GM23338 (cell line): ENCODE measurements at regions not wholly inside any gene's neighbourhood (a gene's known extent, or its start where the extent isn't known, plus 50 kb on each side); places are given as distances from the start of the nearest gene placed in this dataset.

ENCODE experiments used
- CTCF ChIP-seq, 2 experiments: fragments of 200-600 bp in 1 of 2; sonication (generic) in 1 of 2; conservative IDR thresholded peaks; 2 replicates each; pipeline versions ENCODE4 v1.5.1 to v1.6.1; 2016 to 2017; ENCODE audit warnings: antibody characterized with exemption in 2 of 2, low read depth in 2 of 2, mild to moderate bottlenecking in 2 of 2, moderate library complexity in 1 of 2
- EZH2phosphoT487 ChIP-seq: fragments of 200-600 bp; sonication (generic); IDR thresholded peaks from one replicate; pipeline ENCODE4 v1.8.1; 2018; ENCODE audit warnings: antibody characterized with exemption; ENCODE audit not compliant: unreplicated experiment
- REST ChIP-seq: IDR thresholded peaks from one replicate; pipeline ENCODE4 v1.6.1; 2018; ENCODE audit warnings: antibody characterized with exemption; ENCODE audit not compliant: unreplicated experiment

DNA sequence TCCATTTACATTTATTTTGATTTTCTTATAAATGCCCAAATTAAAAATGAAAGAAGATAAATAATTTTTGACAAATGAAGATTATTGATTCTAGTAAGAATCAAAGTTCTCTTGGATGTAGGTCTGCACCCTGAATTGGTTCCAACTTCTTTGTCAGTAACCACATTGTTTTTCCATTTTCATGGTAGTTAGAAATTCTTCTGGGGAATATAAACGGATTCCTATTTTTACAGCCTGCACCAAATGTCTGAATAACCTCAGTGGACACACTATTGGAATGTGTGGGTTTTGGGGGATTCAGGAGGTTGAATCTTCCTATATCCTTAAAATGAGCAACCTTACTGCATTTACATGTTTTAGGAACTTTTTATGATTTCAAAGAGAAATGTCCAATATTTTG lies 1085.3 kb upstream of the MAP3K7 start:
- TF ChIP-seq CTCF (conservative IDR thresholded peaks at IDR 0.05; ENCODE audit: low read depth in 2 of 2) (no peak), REST (no peak), EZH2phosphoT487 (no peak)
